Testis (tissue), 2 donors: ENCODE measurements at regions not wholly inside any gene's neighbourhood (a gene's known extent, or its start where the extent isn't known, plus 50 kb on each side); places are given as distances from the start of the nearest gene placed in this dataset.

ENCODE experiments used
- DNase-seq: peaks from one replicate; pipeline ENCODE4 v3.0.0-alpha.2; 2019
- H3K27ac ChIP-seq, 2 donors: fragments of 200-600 bp; sonication (generic); one replicate each; pipeline ENCODE4 v1.5.1; 2019
- H3K27me3 ChIP-seq: fragments of 200-600 bp; sonication (generic); one replicate; pipeline ENCODE4 v1.5.1; 2019
- H3K36me3 ChIP-seq: fragments of 200-600 bp; sonication (generic); one replicate; pipeline ENCODE4 v1.5.1; 2017; ENCODE audit warnings: low read depth; ENCODE audit errors: missing control alignments
- H3K4me1 ChIP-seq: fragments of 200-600 bp; sonication (generic); one replicate; pipeline ENCODE4 v1.5.1; 2019
- H3K4me3 ChIP-seq, 2 donors: fragments of 200-600 bp; sonication (generic); one replicate each; pipeline ENCODE4 v1.5.1; 2017 to 2019
- H3K9me3 ChIP-seq: fragments of 200-600 bp; sonication (generic); one replicate; pipeline ENCODE4 v1.5.1; 2017
- CTCF ChIP-seq, 3 experiments: fragments of 450-650 bp in 2 of 3; fragments of 200-600 bp in 1 of 3; sonication (generic) in 1 of 3; IDR thresholded peaks; one replicate each; pipeline ENCODE4 v1.5.1; 2016 to 2019; ENCODE audit warnings: antibody characterized with exemption in 3 of 3, mild to moderate bottlenecking in 2 of 3, moderate library complexity in 1 of 3
- POLR2A ChIP-seq: fragments of 450-650 bp; IDR thresholded peaks from one replicate; pipeline ENCODE4 v1.6.1; 2017; ENCODE audit warnings: antibody characterized with exemption, mild to moderate bottlenecking, moderate library complexity
- WGBS, 2 donors: methylation state at CpG; one replicate each; pipeline ENCODE4 v1.1.5; 2018; 5-methylcytosine and 5-hydroxymethylcytosine counted together
- intact Hi-C: fragments of 100-400 bp; cut with DNase I; formaldehyde crosslinking; loops from one replicate; pipeline ENCODE4 v1.15.1; 2023; ENCODE audit warnings: low total_unique reads

- no peak overlapping the region for H3K27ac ChIP-seq
- H3K4me1 ChIP-seq: no peaks in the 10 kb centered on the region
- TF ChIP-seq CTCF (IDR thresholded peaks at IDR 0.05) (no peak), POLR2A (no peak)
- intact Hi-C loops: no loop called here
- H3K27me3 ChIP-seq: no peaks in the 10 kb centered on the region
- WGBS, 2 donors: 76 to 84% methylated on average over 4 of the region's 4 CpGs
- DNase-seq: no peak
- no peak overlapping the region for H3K4me3 ChIP-seq
- no peaks in the 10 kb centered on the region for H3K36me3 ChIP-seq
- no peaks in the 10 kb centered on the region for H3K9me3 ChIP-seq
Observed at GRCh38 chr7:121796381-121796780, 76.6 kb upstream of the PTPRZ1 start.

- Histone ChIP-seq H3K36me3 (no peaks in the 10 kb centered on the region), H3K4me3 (no peak overlapping the region), H3K9me3 (no peaks in the 10 kb centered on the region), H3K4me1 (no peaks in the 10 kb centered on the region), H3K27ac (no peak overlapping the region), H3K27me3 (no peaks in the 10 kb centered on the region)
- TF ChIP-seq CTCF (IDR thresholded peaks at IDR 0.05) (no peak), POLR2A (no peak)
- intact Hi-C loops: no loop called here
- WGBS, 2 donors: 85 to 88% methylated on average over 2 of the region's 2 CpGs
- DNase-seq: no peak
Observed at GRCh38 chr7:121795736-121796135, 77.2 kb upstream of the PTPRZ1 start.

- Histone ChIP-seq H3K27me3 (no peaks in the 10 kb centered on the region), H3K4me1 (no peaks in the 10 kb centered on the region), H3K36me3 (no peaks in the 10 kb centered on the region), H3K9me3 (no peaks in the 10 kb centered on the region), H3K27ac (no peak overlapping the region), H3K4me3 (no peak overlapping the region)
- 80 to 82% methylated on average over 5 of the region's 5 CpGs for WGBS, 2 donors
- no peak for DNase-seq
- TF ChIP-seq POLR2A (no peak), CTCF (IDR thresholded peaks at IDR 0.05) (no peak)
- intact Hi-C loops: no loop called here
Observed at GRCh38 chr7:121793716-121794115, 79.2 kb upstream of the PTPRZ1 start.

GRCh38 chr7:121777672-121778071 is 95.3 kb upstream of the PTPRZ1 start:
- H3K27ac ChIP-seq: no peak overlapping the region
- H3K27me3 ChIP-seq: no peaks in the 10 kb centered on the region
- WGBS, 2 donors: 50 to 58% methylated on average over 3 of the region's 3 CpGs
- no peak for TF ChIP-seq POLR2A
- TF ChIP-seq CTCF (IDR thresholded peaks at IDR 0.05): no peak
- DNase-seq: no peak
- intact Hi-C loops: no loop called here
- no peaks in the 10 kb centered on the region for H3K9me3 ChIP-seq
- H3K36me3 ChIP-seq: no peaks in the 10 kb centered on the region
- H3K4me3 ChIP-seq: no peak overlapping the region
- no peaks in the 10 kb centered on the region for H3K4me1 ChIP-seq

GRCh38 chr7:121774563-121774962 is 98.4 kb upstream of the PTPRZ1 start:
- no peak for TF ChIP-seq CTCF (IDR thresholded peaks at IDR 0.05)
- no peak for TF ChIP-seq POLR2A

More at GRCh38 chr7:121774563-121774962, 98.4 kb upstream of the PTPRZ1 start:
- DNase-seq: no peak
- 86 to 93% methylated on average over 3 of the region's 3 CpGs for whole genome bisulfite sequencing, 2 donors
- no peak overlapping the region for H3K27ac ChIP-seq
- no peaks in the 10 kb centered on the region for H3K27me3 ChIP-seq
- no peaks in the 10 kb centered on the region for H3K4me1 ChIP-seq
- no peak overlapping the region for H3K4me3 ChIP-seq
- intact Hi-C loops: no loop called here
- H3K9me3 ChIP-seq: no peaks in the 10 kb centered on the region
- no peaks in the 10 kb centered on the region for H3K36me3 ChIP-seq
